HG03457 (cell line): ENCODE measurements at regions not wholly inside any gene's neighbourhood (a gene's known extent, or its start where the extent isn't known, plus 50 kb on each side); places are given as distances from the start of the nearest gene placed in this dataset.
A peak's percentile ranks its signal among the peaks of the same experiment; 100 is the strongest.

Experiments used
- ATAC-seq: cut with Tn5 transposase; IDR thresholded peaks from one replicate; pipeline ENCODE4 v1.9.1; 2021; ENCODE audit warnings: moderate number of reproducible peaks; ENCODE audit not compliant: unreplicated experiment

DNA sequence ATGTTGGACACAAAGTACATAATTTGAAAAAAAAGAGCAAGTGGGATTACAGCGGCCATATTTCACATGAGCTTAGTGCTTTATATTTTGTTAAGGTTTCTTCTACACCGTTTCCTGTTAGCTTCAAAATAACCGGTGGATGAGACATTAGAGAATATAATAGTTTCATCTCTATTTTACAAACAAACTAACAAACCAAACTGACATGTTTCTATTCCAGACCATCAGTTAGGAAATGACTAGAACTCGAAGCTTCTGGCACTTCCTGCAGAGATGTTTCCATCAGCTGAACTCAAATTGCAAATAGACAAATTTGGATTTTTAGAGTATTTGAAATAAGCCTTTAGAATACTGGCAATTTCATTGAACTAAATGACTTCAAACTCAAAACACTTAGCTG, 86.5 kb downstream of the MTRR start:
- ATAC-seq: no peak

DNA sequence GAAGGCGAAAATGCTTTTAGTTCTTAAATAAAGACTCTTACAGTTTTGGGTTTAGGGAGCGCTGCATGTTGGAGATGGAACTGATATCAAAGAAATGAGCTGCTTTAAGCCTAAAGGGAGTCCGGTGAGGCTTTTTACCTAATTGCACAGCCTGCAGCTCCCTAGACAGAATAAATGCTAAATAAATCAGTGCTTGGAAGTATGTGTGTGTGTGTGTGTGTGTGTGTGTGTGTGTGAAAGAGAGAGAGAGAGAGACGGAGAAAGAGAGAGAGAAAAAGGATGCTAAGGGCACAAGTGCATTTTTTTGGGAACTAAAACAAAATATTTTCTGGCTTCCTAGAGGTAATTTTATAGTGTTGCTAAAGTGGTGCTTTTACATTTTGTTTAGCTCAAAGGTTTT, 88.4 kb downstream of the MTRR start:
- ATAC-seq: no peak

DNA sequence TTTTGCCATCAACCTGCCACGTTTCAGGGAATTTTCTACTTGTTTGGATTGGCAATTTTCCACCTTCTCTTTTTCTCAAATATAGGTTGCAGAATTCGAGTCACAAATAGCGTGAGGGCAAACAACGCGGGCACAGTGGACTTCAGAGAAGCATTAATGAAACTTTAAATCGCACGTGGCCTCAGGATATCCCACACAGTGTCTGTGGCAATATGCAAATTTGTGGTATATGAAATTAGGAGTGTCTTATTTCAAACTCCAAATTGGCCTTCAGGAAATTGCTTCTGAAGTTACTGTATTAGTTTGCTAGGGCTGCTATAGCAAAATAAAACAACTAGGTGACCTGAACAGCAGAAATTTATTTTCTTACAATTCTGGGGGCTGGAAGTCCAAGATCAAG, 91.2 kb downstream of the MTRR start:
- ATAC-seq: no peak

DNA sequence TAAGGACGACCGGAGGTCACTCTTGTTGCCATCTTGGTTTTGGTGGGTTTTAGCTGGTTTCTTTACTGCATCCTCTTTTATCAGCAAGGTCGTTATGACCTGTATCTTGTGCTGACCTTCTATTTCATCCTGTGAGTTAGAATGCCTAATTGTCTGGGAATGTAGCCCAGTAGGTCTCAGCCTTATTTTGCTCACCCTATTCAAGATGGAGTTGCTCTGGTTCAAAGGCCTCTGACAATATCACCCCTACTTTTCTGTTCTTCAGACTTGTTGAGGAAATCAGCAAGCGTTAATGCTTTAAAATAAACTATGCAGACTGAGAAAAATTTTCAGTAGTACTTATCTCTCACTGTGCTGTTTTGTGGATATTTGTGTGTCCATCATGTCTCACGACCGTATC, 92.6 kb downstream of the MTRR start:
- no peak for ATAC-seq

DNA sequence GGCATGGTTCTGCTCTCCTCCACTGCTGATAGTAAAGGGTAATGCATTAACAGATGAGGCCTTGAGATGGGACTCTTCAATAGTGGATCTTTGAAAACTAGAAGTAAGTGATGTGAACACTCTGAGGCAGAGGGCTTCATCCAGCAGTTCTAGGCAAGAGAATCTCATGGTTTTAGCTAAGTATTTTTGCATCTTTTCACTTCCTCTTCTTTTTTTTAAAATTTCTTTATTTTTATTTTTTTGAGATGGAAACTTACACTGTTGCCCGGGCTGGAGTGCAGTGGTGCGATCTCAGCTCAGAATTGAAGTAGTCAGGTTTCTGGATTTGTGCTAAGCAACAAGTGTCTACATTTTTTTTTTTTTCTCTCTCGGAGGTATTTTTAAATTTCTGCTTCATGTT, 101.9 kb downstream of the MTRR start:
- ATAC-seq: peak; percentile 44

DNA sequence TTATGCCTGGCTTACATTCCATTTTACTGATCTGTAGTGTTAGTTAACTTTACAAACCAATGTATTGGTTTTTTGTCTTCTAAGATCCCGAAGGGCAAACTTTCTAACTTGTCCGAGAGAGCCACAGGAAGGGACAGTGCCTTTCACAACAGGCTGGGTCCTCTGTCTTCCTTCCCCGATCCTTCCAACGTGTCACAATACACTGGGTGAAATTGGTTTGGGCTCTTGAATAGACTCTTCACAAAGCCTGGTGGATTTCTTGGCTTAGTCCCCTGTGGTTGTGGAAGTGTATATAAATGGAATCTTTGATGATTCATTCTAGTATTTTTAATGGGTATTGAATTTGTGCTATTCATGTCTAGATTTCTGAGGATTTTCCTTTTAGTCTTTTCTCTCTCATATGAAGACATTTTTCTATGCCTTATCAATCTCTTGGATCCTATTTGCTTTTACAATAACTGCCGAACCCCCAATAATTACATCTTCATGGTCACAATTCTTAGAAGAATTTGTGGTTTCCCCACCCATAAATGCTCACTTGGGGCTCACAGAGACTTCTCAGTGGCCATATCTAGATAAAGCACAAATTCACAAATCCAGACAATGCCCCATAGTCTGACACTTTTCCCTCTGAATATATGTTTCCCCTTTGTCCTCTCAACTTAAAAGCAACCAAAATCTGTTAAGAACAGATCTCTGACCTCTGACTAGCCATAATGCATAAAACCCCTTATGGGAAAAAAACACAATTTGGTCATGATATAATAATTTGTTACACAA, 107.7 kb downstream of the MTRR start:
- ATAC-seq: no peak

DNA sequence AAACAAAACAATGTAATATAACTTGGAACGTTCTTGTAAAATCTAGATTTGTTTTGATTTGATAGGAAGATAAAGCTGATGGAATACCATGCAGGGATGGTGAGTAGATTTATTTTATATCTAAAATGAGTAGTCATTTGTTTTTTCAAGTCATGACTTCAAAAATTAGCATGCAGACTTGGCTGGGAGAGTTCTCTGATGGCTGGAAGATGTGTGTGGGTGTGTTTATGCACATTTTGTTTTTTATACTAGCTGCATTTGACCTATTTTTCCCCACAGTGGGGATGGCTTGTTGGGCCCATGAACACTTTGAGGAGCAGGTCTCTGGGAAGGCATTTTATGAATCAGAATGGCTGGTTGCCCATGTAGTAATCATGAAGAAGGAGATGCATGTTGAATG, 109.2 kb downstream of the MTRR start:
- no peak for ATAC-seq

DNA sequence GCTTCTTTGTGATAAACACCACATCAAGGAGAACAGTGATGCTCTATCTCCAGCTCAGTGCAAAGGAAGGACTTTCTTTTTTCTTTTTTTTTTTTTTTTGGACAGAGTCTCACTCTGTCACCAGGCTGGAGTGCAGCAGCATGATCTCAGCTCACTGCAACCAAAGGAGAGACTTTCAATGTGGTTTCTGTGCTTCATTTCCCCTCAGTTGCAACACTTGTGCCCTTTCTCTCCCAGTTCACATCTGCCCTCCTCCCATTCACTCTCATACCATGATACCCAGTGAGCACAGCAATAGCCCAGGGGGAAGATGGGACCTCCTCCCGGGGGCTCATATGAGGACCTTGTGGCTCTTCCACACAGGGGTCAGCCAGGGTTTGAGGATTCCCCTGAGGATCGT, 110.0 kb downstream of the MTRR start:
- no peak for ATAC-seq

DNA sequence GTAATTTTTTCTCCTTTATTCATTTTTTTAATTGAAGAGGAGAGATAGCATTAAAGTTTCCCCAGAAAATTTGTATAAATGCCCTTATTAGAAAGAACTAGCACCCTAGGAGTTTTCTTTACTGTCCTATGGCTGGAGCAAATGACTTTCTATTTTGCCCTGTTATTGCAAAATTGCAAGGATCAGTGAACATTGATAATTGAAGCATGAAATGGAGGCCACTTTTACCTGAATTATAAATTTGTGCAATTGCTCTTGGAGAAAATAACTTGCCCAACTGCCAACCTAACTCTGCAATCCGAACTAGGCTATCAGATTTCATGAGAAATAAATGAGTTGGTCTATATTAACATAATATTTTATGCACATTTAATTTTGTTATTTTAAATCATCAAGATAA, 111.9 kb downstream of the MTRR start:
- ATAC-seq: no peak

DNA sequence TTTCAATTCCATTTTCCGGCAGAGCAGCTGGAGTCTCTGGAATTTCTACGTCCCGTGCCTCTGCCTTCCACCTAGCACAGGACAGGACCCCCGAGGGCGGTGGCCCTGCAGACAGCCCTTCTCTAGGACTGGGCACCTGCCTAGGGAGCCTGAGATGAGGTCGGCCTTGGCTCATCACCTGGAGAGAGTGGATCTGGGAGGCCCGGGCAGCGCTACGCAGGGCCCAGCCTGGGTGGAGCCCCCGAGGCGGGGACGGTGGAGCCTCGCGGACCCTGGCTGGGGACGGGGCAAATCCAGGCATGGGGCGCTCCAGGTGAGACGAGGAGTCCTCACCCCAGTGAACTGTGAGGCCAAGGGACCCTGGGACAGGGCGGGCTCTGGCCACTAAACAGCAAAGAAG, 114.5 kb downstream of the MTRR start:
- no peak for ATAC-seq

DNA sequence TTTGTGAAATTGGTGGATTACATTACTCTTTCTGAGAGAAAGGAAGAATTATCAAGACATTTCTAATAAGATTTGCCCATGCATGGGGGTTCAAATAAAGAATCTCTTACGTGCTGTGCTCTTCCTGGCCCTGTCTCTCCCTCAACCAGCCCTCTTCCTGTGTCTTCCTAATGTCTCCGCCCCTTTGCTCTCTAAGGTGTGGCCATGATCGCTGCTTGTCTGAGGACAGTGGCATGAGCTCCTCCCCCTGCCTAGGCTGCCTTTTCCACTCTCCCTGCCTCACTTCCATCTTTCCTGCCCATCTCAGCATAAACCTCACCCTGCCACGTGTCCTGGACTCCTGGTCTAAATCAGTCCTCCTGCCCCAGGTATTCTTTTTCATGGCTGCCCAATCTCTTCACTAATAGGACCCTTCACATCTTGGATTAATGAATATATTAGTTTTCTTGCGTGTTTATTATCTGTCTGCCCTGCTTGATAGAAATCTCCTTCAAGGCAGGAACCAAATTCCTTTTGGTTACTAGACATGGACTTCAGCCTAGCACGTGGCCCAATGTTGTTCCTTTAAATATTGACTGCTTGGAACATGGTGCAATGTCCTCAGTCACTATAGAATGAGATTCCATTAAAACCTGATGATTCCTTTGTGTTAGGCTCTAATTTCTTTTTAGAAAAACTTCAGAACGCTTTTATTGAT, 122.3 kb downstream of the MTRR start:
- ATAC-seq: no peak

DNA sequence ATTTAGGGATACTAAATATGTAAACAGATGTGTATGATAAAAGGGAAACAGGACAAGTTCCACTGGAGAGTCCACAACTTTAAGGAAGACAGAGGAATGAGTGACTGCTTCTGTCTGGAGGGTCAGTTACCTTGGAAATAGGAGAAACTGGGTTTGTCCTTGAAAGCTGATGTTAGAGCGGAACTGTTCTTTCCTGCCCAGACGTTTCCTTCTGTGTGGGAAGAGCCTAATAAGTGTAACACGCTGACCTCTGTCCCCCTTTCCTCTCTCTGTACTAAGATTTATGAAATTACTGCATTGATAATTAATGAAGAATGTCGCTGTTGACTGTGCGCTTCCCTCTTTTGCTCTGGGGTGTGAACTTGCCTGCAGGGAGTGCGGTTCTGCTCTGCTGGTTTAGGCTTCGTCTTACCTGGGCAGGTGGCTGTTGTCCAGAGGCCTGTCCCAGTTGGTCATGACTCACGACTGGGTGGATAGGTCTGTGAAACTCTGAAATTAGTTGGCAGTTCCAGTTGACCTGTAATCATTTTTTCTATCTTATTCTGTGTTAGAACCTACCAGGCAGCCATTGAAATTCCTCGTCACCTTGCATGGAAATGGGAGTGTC, 126.8 kb downstream of the MTRR start:
- ATAC-seq: no peak

DNA sequence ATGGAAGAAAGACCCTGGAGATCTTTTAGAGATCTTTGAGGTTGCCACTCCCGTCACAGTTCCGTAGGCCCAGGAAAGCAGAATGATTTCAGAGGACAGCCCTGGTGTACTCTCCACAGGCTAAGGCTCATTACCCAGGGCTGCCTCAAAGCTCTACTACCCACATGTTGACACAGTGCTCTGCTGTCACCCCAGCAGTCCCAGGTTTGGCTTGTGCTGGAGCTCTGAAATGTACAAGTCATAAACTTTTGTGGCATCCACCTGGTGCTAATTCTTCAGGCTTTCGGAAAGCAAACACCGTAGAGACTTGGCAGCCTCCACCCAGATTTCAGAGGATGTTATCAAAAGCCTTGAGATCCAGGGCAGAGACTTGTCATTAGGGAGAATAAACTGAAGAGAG, 136.5 kb downstream of the MTRR start:
- ATAC-seq: no peak

DNA sequence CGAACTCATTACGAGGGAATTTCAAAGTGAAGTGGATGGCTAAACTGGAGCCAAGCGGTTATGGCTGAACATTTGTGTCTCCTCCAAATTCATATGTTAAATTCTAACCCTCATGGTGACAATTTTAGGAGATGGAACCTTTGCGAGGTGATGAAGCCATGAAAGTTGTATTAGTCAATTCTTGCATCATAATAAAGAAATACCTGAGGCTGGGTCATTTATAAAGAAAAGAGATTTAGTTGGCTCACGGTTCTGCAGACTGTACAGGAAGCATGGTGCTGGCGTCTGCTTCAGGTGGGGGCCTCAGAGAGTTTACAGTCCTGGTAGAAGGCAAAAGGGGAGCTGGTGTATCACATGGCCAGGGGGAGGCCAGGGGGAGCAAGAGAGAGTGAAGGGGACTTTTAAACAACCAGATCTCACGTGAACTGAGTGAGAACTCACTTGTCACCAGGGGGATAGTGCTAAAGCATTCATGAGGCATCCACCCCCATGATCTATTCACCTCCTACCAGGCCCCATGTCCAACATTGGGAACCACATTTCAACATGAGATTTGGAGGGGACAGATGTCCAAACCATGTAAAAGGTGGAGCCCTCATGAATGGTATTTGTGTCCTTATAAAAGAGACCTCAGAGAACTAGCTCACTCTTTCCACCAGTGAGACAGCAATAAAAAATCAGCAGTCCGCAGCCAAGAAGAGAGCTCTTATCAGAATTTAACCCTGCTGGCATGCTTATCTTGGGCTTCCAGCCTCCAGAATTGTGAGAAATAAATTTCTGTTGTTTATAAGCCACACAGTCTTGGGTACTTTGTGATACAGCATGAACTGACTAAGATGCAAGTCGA, 143.4 kb downstream of the MTRR start:
- ATAC-seq: no peak

DNA sequence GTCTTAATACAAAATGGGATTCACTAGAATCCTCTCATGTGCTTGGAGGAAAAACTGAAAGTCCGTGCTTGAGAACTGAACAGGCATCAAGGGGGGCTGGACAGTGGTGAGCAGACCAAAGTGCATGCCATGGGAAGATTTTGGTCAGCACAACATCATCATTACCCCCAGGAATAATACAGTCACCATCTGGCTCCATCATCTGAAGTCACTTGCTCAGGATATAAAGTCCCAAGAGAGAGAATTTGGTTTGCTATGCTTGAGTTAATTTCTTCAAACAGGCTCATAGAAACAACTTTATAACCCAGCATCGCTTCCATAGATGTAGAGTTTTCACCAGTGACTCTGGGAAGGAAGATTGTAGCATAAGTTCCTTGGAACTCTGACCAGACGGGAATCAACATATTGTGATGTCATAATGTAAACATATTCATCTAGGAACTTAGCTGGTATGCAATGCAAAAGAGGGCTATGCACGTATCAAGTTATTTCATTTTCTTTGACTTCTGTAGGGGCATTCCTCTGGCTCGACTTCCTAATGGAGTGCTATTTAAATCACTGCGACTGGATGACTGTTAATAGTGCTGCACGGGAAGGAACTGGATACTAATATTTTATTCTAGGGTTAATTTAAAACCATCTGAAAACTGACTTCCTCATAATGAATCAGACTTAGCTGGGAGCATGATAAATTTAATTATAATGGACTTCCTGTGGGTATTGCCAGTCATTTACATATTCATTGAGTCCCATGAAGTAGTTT, 145.2 kb downstream of the MTRR start:
- no peak for ATAC-seq

DNA sequence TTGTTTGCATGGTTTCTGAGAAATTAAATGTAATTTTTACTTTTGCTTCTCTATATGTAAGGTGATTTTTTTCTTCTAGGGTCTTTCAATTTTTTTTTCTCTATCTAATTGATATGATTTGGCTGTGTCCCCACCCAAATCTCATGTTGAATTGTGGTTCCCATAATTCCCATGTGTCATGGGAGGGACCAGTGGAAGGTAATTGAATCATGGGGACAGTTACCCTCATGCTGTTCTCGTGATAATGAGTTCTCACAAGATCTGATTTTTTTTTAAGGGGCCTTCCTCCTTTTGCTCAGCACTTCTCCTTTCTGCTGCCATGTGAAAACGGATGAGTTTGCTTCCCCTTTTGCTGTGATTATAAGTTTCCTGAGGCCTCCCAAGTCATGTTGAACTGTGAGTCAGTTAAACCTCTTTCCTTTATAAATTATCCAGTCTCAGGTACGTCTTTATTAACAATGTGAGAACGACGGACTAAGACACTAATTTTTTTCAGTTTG, 150.8 kb downstream of the MTRR start:
- no peak for ATAC-seq

DNA sequence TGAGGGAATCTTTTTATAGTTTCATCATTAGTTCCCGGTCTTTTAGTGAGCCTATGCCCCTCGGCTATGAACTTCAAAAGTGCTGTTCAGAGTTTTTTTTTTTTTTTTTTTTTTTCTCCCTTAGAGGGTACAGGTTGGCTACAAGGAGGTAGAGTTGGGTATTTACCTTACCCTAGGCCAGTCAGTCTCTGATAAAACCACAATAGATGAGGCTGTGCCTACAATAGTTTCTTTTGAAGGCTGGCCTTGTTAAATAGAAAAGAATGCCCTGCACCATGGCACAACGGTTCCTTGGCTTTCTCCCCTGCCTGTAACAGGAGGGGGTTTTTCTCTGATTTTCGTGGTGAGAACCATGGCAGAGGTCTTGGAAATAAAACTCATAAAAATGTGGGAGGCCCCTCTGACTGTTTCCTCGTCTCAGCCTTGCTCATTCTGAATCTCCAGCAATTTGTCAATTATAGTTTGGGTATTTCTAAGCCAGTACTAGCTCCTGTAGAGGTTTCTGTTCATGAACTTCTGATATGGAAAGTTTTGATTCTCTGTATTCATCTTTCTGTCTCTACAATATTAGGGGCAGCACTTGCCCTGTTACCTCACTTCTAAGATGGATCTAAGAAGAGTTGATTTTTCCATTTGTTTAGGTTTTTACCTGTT, 152.0 kb downstream of the MTRR start:
- ATAC-seq: no peak

DNA sequence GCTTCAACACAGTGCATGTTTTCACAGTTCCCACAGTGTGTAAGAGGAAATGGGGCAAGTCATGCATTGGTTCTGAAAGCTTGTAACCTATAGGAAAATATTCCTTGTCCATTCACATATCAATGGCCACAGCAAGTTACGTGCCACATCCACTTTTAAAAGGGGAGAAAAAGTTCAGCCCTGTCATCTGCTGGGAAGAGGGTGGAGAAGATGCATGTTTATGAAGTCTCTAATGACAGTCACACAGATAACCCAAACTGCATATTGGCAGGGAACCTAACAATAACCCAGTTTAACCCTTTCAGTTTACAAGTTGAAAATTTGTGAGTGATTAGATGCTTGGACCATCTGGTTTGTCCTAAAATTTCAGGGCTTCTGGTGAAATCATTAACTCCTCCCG, 159.3 kb downstream of the MTRR start:
- no peak for ATAC-seq

DNA sequence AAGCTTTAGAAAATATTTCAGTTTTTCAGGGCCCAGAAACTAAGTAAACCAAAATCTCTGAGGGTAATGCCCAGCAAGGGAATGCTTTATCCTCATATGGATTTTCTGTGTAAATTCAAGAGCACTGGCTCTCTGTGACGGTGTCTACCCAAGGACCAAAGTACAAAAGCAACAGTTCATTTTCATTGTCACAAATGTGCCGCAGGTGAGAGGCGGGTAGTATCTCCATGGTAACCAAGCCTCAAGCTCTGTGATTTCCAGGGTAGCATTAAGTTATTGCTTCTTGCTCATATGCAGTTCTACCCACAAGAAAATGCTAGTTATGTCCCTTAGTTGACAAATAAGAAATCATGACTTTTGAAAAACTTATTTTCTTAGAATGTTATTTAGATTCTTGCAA, 164.3 kb downstream of the MTRR start:
- no peak for ATAC-seq

DNA sequence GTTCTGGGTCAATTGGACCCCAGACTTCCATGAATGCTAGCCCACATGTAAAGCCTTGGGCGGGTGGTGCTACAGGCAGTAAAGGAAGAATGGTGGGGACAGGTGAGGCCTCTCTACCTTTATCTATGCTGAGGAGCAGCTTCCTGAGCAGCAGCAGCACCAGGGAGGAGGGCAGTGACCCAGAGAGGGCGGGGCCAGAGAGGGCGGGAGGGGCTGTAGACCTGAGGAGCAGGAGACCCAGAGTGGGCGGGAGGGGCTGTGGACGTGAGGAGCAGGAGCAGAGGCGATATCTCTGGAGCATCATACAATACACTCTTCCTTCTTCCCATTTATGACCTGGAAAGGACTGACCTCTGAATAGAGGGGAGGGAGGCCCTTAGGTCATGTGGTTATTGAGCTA, 165.9 kb downstream of the MTRR start:
- no peak for ATAC-seq
